ENCODE measurements at regions not wholly inside any gene's neighbourhood (a gene's known extent, or its start where the extent isn't known, plus 50 kb on each side); places are given as distances from the start of the nearest gene placed in this dataset.

DNA sequence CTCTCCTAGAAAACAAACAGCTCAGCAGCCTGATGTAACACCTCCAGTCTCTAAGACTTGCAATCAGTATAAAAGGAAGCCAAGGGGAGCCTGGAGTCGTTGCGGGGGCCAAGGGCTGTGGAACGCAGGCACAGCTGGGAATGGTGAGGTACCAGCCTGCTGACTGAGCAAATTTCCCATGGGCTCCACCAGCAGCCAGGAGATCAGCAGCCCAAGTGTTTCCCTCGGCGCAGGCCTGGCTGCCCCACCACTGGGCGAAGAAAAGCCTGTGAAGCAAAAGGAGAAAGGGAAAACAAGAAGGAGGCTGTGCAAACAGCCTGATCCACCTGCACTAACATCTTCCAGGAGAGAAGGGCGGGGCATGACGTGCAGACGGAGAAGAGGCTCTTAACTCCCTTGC is 155.3 kb downstream of the SHQ1 start:
- peak overlapping the region; percentile 15 for H3K18ac ChIP-seq (ENCODE audit: low read length)
- H2BK15ac ChIP-seq (ENCODE audit: low read length) = no peak overlapping the region
- no peak overlapping the region for H3K4ac ChIP-seq (ENCODE audit: low read length)
- DNase-seq (ENCODE audit: low spot score) = no peak
- no peak overlapping the region for H3K9ac ChIP-seq (ENCODE audit: low read depth, low read length, poor library complexity)
- no peak overlapping the region for H3K4me3 ChIP-seq (ENCODE audit: low read length in 2 of 2)
- H3K79me1 ChIP-seq (ENCODE audit: low read depth, low read length) = no peaks in the 10 kb centered on the region
- H2BK5ac ChIP-seq (ENCODE audit: low read length) = no peak overlapping the region
- peaks cover 0 to 11% of the 10 kb centered on the region in 2 donors for H3K4me1 ChIP-seq (ENCODE audit: control insufficient read depth in 2 of 2, insufficient read depth in 1 of 2, low read depth in 1 of 2, low read length in 2 of 2)
- peaks cover 0 to 29% (median 0%) of the 10 kb centered on the region in 3 experiments for H3K27me3 ChIP-seq (ENCODE audit: control insufficient read depth in 3 of 3, insufficient read depth in 3 of 3, low read depth in 1 of 3, low read length in 3 of 3)
- H3K23ac ChIP-seq (ENCODE audit: low read depth, low read length, poor library complexity) = no peak overlapping the region
- H3K36me3 ChIP-seq (replicated peaks in 1 of 2; ENCODE audit: control insufficient read depth in 2 of 2, insufficient read depth in 2 of 2, low read length in 2 of 2) = no peaks in the 10 kb centered on the region
- H2BK12ac ChIP-seq (ENCODE audit: low read length) = no peak overlapping the region
- no peak overlapping the region for H4K91ac ChIP-seq (ENCODE audit: low read depth, low read length, poor library complexity)
- H2AFZ ChIP-seq (ENCODE audit: low read length) = no peak overlapping the region
- H3K4me2 ChIP-seq (ENCODE audit: insufficient read depth, low read length, poor library complexity, severe bottlenecking) = no peak overlapping the region
- no peak overlapping the region for H3K14ac ChIP-seq (ENCODE audit: low read length)
- no peak overlapping the region for H3K27ac ChIP-seq (replicated peaks; ENCODE audit: low read length)
- H2BK120ac ChIP-seq (ENCODE audit: low read depth, low read length) = no peak overlapping the region
- no CpG with 5 or more reads among the region's 9 CpGs for WGBS, 2 donors (ENCODE audit: extremely low coverage in 2 of 2, insufficient read length in 2 of 2, insufficient replicate concordance in 1 of 2)
- no peak overlapping the region for H4K8ac ChIP-seq (ENCODE audit: low read depth, low read length)
- H3K9me3 ChIP-seq (replicated peaks in 1 of 2; ENCODE audit: control insufficient read depth in 2 of 2, insufficient read depth in 1 of 2, low read depth in 1 of 2, low read length in 2 of 2) = no peaks in the 10 kb centered on the region
- no peak overlapping the region for H2AK5ac ChIP-seq (ENCODE audit: low read depth, low read length)

GRCh38 chr3:72690629-72691028 is 157.6 kb downstream of the SHQ1 start:
- DNase-seq (ENCODE audit: low spot score) = no peak
- Histone ChIP-seq H4K91ac (ENCODE audit: low read depth, low read length, poor library complexity) (no peak overlapping the region), H2BK15ac (ENCODE audit: low read length) (no peak overlapping the region), H3K36me3 (replicated peaks in 1 of 2; ENCODE audit: control insufficient read depth in 2 of 2, insufficient read depth in 2 of 2, low read length in 2 of 2) (no peaks in the 10 kb centered on the region), H3K9ac (ENCODE audit: low read depth, low read length, poor library complexity) (no peak overlapping the region), H3K9me3 (replicated peaks in 1 of 2; ENCODE audit: control insufficient read depth in 2 of 2, insufficient read depth in 1 of 2, low read depth in 1 of 2, low read length in 2 of 2) (no peaks in the 10 kb centered on the region), H2AK5ac (ENCODE audit: low read depth, low read length) (peak overlapping the region; percentile 43), H2BK120ac (ENCODE audit: low read depth, low read length) (no peak overlapping the region), H2BK12ac (ENCODE audit: low read length) (no peak overlapping the region), H3K18ac (ENCODE audit: low read length) (no peak overlapping the region), H3K4me2 (ENCODE audit: insufficient read depth, low read length, poor library complexity, severe bottlenecking) (no peak overlapping the region), H3K4me3 (ENCODE audit: low read length in 2 of 2) (no peak overlapping the region), H3K4me1 (ENCODE audit: control insufficient read depth in 2 of 2, insufficient read depth in 1 of 2, low read depth in 1 of 2, low read length in 2 of 2) (peaks cover 0 to 9% of the 10 kb centered on the region in 2 donors), H4K8ac (ENCODE audit: low read depth, low read length) (no peak overlapping the region), H3K23ac (ENCODE audit: low read depth, low read length, poor library complexity) (no peak overlapping the region), H3K27me3 (ENCODE audit: control insufficient read depth in 3 of 3, insufficient read depth in 3 of 3, low read depth in 1 of 3, low read length in 3 of 3) (peaks cover 0 to 22% (median 0%) of the 10 kb centered on the region in 3 experiments), H3K27ac (replicated peaks; ENCODE audit: low read length) (no peak overlapping the region), H2AFZ (ENCODE audit: low read length) (no peak overlapping the region), H2BK5ac (ENCODE audit: low read length) (no peak overlapping the region), H3K4ac (ENCODE audit: low read length) (no peak overlapping the region), H3K14ac (ENCODE audit: low read length) (no peak overlapping the region), H3K79me1 (ENCODE audit: low read depth, low read length) (no peaks in the 10 kb centered on the region)
- no CpG with 5 or more reads among the region's 5 CpGs for WGBS, 2 donors (ENCODE audit: extremely low coverage in 2 of 2, insufficient read length in 2 of 2, insufficient replicate concordance in 1 of 2)

- Histone ChIP-seq H3K36me3 (replicated peaks in 1 of 2; ENCODE audit: control insufficient read depth in 2 of 2, insufficient read depth in 2 of 2, low read length in 2 of 2) (no peaks in the 10 kb centered on the region), H3K4me1 (ENCODE audit: control insufficient read depth in 2 of 2, insufficient read depth in 1 of 2, low read depth in 1 of 2, low read length in 2 of 2) (peaks cover 0 to 1% of the 10 kb centered on the region in 2 donors), H2AK5ac (ENCODE audit: low read depth, low read length) (no peak overlapping the region), H4K91ac (ENCODE audit: low read depth, low read length, poor library complexity) (no peak overlapping the region), H2BK120ac (ENCODE audit: low read depth, low read length) (no peak overlapping the region), H2BK15ac (ENCODE audit: low read length) (no peak overlapping the region), H3K4me2 (ENCODE audit: insufficient read depth, low read length, poor library complexity, severe bottlenecking) (no peak overlapping the region), H3K18ac (ENCODE audit: low read length) (no peak overlapping the region), H3K23ac (ENCODE audit: low read depth, low read length, poor library complexity) (no peak overlapping the region), H2BK5ac (ENCODE audit: low read length) (no peak overlapping the region), H3K4me3 (ENCODE audit: low read length in 2 of 2) (no peak overlapping the region), H3K79me1 (ENCODE audit: low read depth, low read length) (no peaks in the 10 kb centered on the region), H2BK12ac (ENCODE audit: low read length) (no peak overlapping the region), H3K27me3 (ENCODE audit: control insufficient read depth in 3 of 3, insufficient read depth in 3 of 3, low read depth in 1 of 3, low read length in 3 of 3) (peaks cover 0 to 8% (median 0%) of the 10 kb centered on the region in 3 experiments), H3K14ac (ENCODE audit: low read length) (no peak overlapping the region), H3K9ac (ENCODE audit: low read depth, low read length, poor library complexity) (no peak overlapping the region), H2AFZ (ENCODE audit: low read length) (no peak overlapping the region), H3K9me3 (replicated peaks in 1 of 2; ENCODE audit: control insufficient read depth in 2 of 2, insufficient read depth in 1 of 2, low read depth in 1 of 2, low read length in 2 of 2) (no peaks in the 10 kb centered on the region), H3K27ac (replicated peaks; ENCODE audit: low read length) (no peak overlapping the region), H3K4ac (ENCODE audit: low read length) (no peak overlapping the region), H4K8ac (ENCODE audit: low read depth, low read length) (no peak overlapping the region)
- no peak for DNase-seq (ENCODE audit: low spot score)
- WGBS, 2 donors (ENCODE audit: extremely low coverage in 2 of 2, insufficient read length in 2 of 2, insufficient replicate concordance in 1 of 2) = no CpG with 5 or more reads among the region's 2 CpGs
Measured at GRCh38 chr3:72682936-72683452, 165.3 kb downstream of the SHQ1 start.

GRCh38 chr3:72681598-72681997 is 166.6 kb downstream of the SHQ1 start:
- H2BK12ac ChIP-seq (ENCODE audit: low read length) = no peak overlapping the region
- H3K27me3 ChIP-seq (ENCODE audit: control insufficient read depth in 3 of 3, insufficient read depth in 3 of 3, low read depth in 1 of 3, low read length in 3 of 3) = peaks cover 0 to 11% (median 0%) of the 10 kb centered on the region in 3 experiments
- no peaks in the 10 kb centered on the region for H3K9me3 ChIP-seq (replicated peaks in 1 of 2; ENCODE audit: control insufficient read depth in 2 of 2, insufficient read depth in 1 of 2, low read depth in 1 of 2, low read length in 2 of 2)
- peaks cover 0 to 1% of the 10 kb centered on the region in 2 donors for H3K4me1 ChIP-seq (ENCODE audit: control insufficient read depth in 2 of 2, insufficient read depth in 1 of 2, low read depth in 1 of 2, low read length in 2 of 2)
- no peak overlapping the region for H3K4me2 ChIP-seq (ENCODE audit: insufficient read depth, low read length, poor library complexity, severe bottlenecking)
- H2BK5ac ChIP-seq (ENCODE audit: low read length) = no peak overlapping the region
- WGBS, 2 donors (ENCODE audit: extremely low coverage in 2 of 2, insufficient read length in 2 of 2, insufficient replicate concordance in 1 of 2) = no CpG with 5 or more reads among the region's 6 CpGs
- no peak overlapping the region for H3K23ac ChIP-seq (ENCODE audit: low read depth, low read length, poor library complexity)
- H3K9ac ChIP-seq (ENCODE audit: low read depth, low read length, poor library complexity) = no peak overlapping the region
- no peak overlapping the region for H2BK15ac ChIP-seq (ENCODE audit: low read length)
- H2BK120ac ChIP-seq (ENCODE audit: low read depth, low read length) = no peak overlapping the region
- no peak overlapping the region for H3K14ac ChIP-seq (ENCODE audit: low read length)
- no peak overlapping the region for H4K8ac ChIP-seq (ENCODE audit: low read depth, low read length)
- H2AFZ ChIP-seq (ENCODE audit: low read length) = no peak overlapping the region
- H3K4me3 ChIP-seq (ENCODE audit: low read length in 2 of 2) = no peak overlapping the region
- DNase-seq (ENCODE audit: low spot score) = no peak
- no peak overlapping the region for H4K91ac ChIP-seq (ENCODE audit: low read depth, low read length, poor library complexity)
- no peaks in the 10 kb centered on the region for H3K79me1 ChIP-seq (ENCODE audit: low read depth, low read length)
- H3K27ac ChIP-seq (replicated peaks; ENCODE audit: low read length) = no peak overlapping the region
- no peak overlapping the region for H3K4ac ChIP-seq (ENCODE audit: low read length)
- no peaks in the 10 kb centered on the region for H3K36me3 ChIP-seq (replicated peaks in 1 of 2; ENCODE audit: control insufficient read depth in 2 of 2, insufficient read depth in 2 of 2, low read length in 2 of 2)
- H3K18ac ChIP-seq (ENCODE audit: low read length) = no peak overlapping the region
- no peak overlapping the region for H2AK5ac ChIP-seq (ENCODE audit: low read depth, low read length)

Measured in neuronal stem cell (in vitro differentiated cells).